BE2C (cell line): ENCODE measurements at regions not wholly inside any gene's neighbourhood (a gene's known extent, or its start where the extent isn't known, plus 50 kb on each side); places are given as distances from the start of the nearest gene placed in this dataset.

ENCODE experiments used
- DNase-seq: peaks from one replicate; pipeline ENCODE4 v3.0.0-alpha.2; 2020
- H3K27me3 ChIP-seq: fragments of 250-450 bp; sonication (Bioruptor Pico); 2 replicates; pipeline ENCODE4 v1.5.1; 2020; ENCODE audit warnings: mild to moderate bottlenecking
- H3K36me3 ChIP-seq: fragments of 250-450 bp; sonication (Bioruptor Pico); 2 replicates; pipeline ENCODE4 v1.5.1; 2020; ENCODE audit warnings: mild to moderate bottlenecking
- H3K4me1 ChIP-seq: fragments of 250-450 bp; sonication (Bioruptor Pico); 2 replicates; pipeline ENCODE4 v1.5.1; 2020
- H3K4me3 ChIP-seq: 2 replicates; pipeline ENCODE4 v1.5.1; 2011; ENCODE audit warnings: low read depth, low read length
- H3K9me3 ChIP-seq: fragments of 250-450 bp; sonication (Bioruptor Pico); 2 replicates; pipeline ENCODE4 v1.5.1; 2020
- TF ChIP-seq, protein P1 (sequence below): IDR thresholded peaks from 2 replicates; pipeline ENCODE4 v1.5.1; 2012; ENCODE audit warnings: mild to moderate bottlenecking, low read depth, low read length

DNA sequence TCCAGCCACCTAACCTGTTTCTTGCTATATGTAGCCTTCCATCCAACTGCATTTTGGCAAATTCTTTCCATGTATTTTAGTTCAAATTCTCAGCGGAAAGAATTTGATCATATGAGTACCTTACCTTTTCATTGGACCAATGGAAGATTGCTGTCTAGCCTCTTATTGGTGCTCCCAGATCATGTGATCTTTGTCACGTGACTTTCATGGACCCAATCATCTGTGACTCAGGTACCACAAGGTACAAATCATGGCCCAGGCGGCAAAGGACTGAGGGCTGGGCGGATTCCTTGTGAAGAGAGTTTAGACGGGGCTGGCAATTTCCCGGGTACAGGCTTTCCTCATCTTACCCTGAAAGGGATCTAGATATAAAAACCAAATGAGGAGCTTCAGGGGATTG is 85.9 kb upstream of the TBX20 start:
- H3K36me3 ChIP-seq: no peaks in the 10 kb centered on the region
- DNase-seq: no peak
- H3K27me3 ChIP-seq: no peaks in the 10 kb centered on the region
- TF ChIP-seq, protein P1, sequence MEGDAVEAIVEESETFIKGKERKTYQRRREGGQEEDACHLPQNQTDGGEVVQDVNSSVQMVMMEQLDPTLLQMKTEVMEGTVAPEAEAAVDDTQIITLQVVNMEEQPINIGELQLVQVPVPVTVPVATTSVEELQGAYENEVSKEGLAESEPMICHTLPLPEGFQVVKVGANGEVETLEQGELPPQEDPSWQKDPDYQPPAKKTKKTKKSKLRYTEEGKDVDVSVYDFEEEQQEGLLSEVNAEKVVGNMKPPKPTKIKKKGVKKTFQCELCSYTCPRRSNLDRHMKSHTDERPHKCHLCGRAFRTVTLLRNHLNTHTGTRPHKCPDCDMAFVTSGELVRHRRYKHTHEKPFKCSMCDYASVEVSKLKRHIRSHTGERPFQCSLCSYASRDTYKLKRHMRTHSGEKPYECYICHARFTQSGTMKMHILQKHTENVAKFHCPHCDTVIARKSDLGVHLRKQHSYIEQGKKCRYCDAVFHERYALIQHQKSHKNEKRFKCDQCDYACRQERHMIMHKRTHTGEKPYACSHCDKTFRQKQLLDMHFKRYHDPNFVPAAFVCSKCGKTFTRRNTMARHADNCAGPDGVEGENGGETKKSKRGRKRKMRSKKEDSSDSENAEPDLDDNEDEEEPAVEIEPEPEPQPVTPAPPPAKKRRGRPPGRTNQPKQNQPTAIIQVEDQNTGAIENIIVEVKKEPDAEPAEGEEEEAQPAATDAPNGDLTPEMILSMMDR: no peak
- H3K4me3 ChIP-seq: no peak overlapping the region
- no peaks in the 10 kb centered on the region for H3K9me3 ChIP-seq
- peaks cover 15% of the 10 kb centered on the region for H3K4me1 ChIP-seq

DNA sequence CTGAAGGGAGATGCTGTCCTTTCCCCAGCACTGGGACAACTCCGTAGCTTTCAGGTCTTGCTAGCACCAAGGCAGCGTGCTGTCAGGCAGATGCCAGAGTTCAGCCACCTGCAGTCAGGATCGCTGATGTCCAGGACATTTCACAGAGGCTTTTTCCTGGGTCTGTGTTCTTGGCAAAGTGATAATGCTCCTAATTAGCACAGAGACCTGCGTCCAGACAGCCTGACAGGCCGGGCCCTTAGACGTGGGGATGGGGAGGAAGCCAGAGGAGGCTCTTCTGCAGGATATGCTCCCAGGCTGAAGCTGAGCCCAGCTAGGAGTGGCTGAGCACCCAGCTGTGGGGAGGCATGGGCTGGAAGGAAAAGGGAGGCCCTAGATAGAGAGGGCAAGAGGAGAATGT is 82.5 kb upstream of the TBX20 start:
- TF ChIP-seq, protein P1: no peak
- peaks cover 15% of the 10 kb centered on the region for H3K4me1 ChIP-seq
- H3K27me3 ChIP-seq: no peaks in the 10 kb centered on the region
- H3K9me3 ChIP-seq: no peaks in the 10 kb centered on the region
- no peaks in the 10 kb centered on the region for H3K36me3 ChIP-seq
- peak; percentile 57 for DNase-seq
- H3K4me3 ChIP-seq: no peak overlapping the region

DNA sequence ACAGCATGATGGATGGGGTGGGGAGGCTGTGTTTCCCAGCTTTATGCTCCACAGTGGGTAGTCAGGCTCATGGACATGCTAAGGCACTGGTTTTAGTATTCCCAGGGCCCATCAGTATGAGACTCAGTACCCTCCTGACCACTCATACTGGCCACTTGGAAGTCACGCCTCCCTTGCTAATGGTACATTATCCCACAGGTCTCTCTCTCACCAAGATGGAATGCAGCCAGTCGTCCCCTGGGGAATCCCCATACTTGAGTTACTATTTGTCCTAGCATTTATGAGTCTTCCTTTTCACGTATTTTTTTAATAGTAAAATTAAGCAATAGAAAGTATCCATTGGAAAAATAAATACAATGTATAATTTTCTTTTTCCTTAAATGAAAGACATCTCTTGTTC is 80.6 kb upstream of the TBX20 start:
- no peak for DNase-seq
- Histone ChIP-seq H3K4me1 (peaks cover 15% of the 10 kb centered on the region), H3K36me3 (no peaks in the 10 kb centered on the region), H3K4me3 (no peak overlapping the region), H3K9me3 (no peaks in the 10 kb centered on the region), H3K27me3 (no peaks in the 10 kb centered on the region)
- TF ChIP-seq, protein P1: no peak

DNA sequence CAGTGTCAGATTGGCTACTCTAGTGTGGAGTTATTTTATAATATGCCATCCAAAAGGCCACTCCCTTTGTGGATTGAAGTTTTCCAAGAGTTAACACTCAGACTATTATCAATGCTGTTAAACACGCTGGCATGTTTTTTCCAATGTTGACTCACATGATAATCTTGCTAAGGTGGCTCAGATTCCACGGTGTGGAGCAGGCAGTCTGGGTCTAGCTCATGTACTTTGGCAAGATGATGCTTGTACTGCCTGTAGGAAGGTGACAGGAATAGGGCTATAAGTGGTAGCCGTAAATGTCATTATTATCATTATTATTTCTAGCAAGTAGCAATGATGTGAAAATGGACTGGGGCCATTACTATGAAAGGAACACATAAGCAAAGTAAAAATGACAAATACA is 79.4 kb upstream of the TBX20 start:
- Histone ChIP-seq H3K36me3 (no peaks in the 10 kb centered on the region), H3K4me1 (peaks cover 15% of the 10 kb centered on the region), H3K27me3 (no peaks in the 10 kb centered on the region), H3K9me3 (no peaks in the 10 kb centered on the region), H3K4me3 (no peak overlapping the region)
- TF ChIP-seq, protein P1: no peak
- DNase-seq: no peak

DNA sequence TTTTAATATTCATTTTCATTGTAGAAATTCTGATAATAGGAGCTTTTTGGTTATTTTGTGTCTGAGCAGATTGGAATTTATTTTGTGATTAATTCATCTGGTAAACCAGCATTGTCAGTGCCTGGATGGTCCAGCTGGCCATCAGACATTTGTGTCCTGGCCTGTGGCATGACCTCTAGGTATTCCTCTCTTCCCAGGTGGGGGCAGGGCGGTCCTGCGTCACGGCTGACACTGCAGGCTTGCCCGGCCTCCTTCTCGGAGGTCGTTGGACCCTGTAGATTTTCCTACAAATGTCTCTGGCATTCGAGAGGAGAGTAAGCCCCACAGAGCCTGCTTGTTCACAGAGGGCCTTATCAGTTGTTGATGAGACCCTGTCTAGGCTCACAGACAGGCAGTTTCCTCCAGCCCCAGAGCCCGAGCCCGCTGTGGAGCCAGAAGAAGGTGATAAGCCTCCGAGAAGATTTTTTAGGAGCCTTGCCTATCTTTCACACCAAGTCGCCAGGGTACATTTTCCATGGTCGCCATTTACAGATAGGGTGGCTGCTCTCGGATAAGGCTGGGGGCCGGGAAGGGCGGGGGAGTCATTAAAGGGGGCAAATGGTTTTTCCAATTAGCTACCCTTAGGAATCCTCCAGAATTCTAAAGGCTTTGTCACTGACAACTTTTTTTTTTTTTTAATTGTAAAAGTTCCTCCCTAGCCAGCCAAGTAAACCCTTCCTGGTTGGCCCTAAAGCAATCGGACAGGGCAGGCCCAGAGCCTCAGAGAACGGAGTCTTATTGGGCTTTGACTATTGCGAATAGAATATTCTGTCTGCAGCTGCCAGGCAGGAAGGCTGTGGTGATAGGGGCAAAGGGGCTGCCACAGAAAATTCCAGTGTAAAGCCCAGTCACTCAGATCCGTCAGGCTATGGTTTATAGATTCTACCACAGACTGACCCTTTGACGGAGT is 78.1 kb upstream of the TBX20 start:
- H3K4me1 ChIP-seq: peaks cover 9% of the 10 kb centered on the region
- H3K27me3 ChIP-seq: no peaks in the 10 kb centered on the region
- DNase-seq: no peak

More for the DNA sequence above, 78.1 kb upstream of the TBX20 start:
- Histone ChIP-seq H3K9me3 (no peaks in the 10 kb centered on the region), H3K36me3 (no peaks in the 10 kb centered on the region), H3K4me3 (no peak overlapping the region)
- TF ChIP-seq, protein P1: no peak
